ENCODE measurements at regions not wholly inside any gene's neighbourhood (a gene's known extent, or its start where the extent isn't known, plus 50 kb on each side); places are given as distances from the start of the nearest gene placed in this dataset.

GRCh38 chr4:108370291-108371141, 201.8 kb upstream of the LEF1 start:
- H3K36me3 ChIP-seq (ENCODE audit: control insufficient read depth in 4 of 4, insufficient read depth in 4 of 4, low read length in 4 of 4): no peaks in the 10 kb centered on the region
- no peak for DNase-seq
- ATAC-seq (ENCODE audit: insufficient read depth, low FRiP score): no peak

GRCh38 chr4:108369035-108369655, 200.4 kb upstream of the LEF1 start:
- TF ChIP-seq, protein P1, sequence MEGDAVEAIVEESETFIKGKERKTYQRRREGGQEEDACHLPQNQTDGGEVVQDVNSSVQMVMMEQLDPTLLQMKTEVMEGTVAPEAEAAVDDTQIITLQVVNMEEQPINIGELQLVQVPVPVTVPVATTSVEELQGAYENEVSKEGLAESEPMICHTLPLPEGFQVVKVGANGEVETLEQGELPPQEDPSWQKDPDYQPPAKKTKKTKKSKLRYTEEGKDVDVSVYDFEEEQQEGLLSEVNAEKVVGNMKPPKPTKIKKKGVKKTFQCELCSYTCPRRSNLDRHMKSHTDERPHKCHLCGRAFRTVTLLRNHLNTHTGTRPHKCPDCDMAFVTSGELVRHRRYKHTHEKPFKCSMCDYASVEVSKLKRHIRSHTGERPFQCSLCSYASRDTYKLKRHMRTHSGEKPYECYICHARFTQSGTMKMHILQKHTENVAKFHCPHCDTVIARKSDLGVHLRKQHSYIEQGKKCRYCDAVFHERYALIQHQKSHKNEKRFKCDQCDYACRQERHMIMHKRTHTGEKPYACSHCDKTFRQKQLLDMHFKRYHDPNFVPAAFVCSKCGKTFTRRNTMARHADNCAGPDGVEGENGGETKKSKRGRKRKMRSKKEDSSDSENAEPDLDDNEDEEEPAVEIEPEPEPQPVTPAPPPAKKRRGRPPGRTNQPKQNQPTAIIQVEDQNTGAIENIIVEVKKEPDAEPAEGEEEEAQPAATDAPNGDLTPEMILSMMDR (IDR thresholded peaks at IDR 0.05; ENCODE audit: control extremely low read depth, extremely low read depth): no peak
- H3K4me3 ChIP-seq: no peak overlapping the region
- no peaks in the 10 kb centered on the region for H3K4me1 ChIP-seq (ENCODE audit: control insufficient read depth in 5 of 5, insufficient read depth in 5 of 5, low read length in 5 of 5)
- H3K36me3 ChIP-seq (ENCODE audit: control insufficient read depth in 4 of 4, insufficient read depth in 4 of 4, low read length in 4 of 4): no peaks in the 10 kb centered on the region
- no peak for ATAC-seq (ENCODE audit: insufficient read depth, low FRiP score)
- H3K9ac ChIP-seq (ENCODE audit: insufficient read depth in 1 of 2, low read length in 2 of 2): no peak overlapping the region
- H3K27ac ChIP-seq (ENCODE audit: low read depth in 1 of 2, low read length in 1 of 2): no peak overlapping the region
- no peak for DNase-seq
- WGBS, 2 donors: 84 to 90% methylated on average over 5 of the region's 5 CpGs
- no peaks in the 10 kb centered on the region for H3K9me3 ChIP-seq (ENCODE audit: control insufficient read depth in 4 of 4, insufficient read depth in 3 of 4, low read length in 3 of 4)
- no peaks in the 10 kb centered on the region for H3K27me3 ChIP-seq (ENCODE audit: control insufficient read depth in 3 of 3, insufficient read depth in 3 of 3, low read length in 2 of 3)

More at GRCh38 chr4:108370291-108371141, 201.8 kb upstream of the LEF1 start:
- no peaks in the 10 kb centered on the region for H3K9me3 ChIP-seq (ENCODE audit: control insufficient read depth in 4 of 4, insufficient read depth in 3 of 4, low read length in 3 of 4)
- TF ChIP-seq, protein P1 (IDR thresholded peaks at IDR 0.05; ENCODE audit: control extremely low read depth, extremely low read depth): no peak
- no peak overlapping the region for H3K9ac ChIP-seq (ENCODE audit: insufficient read depth in 1 of 2, low read length in 2 of 2)
- no peaks in the 10 kb centered on the region for H3K4me1 ChIP-seq (ENCODE audit: control insufficient read depth in 5 of 5, insufficient read depth in 5 of 5, low read length in 5 of 5)
- H3K4me3 ChIP-seq: no peak overlapping the region
- 66 to 81% methylated on average over 21 of the region's 21 CpGs for WGBS, 2 donors
- no peaks in the 10 kb centered on the region for H3K27me3 ChIP-seq (ENCODE audit: control insufficient read depth in 3 of 3, insufficient read depth in 3 of 3, low read length in 2 of 3)
- H3K27ac ChIP-seq (ENCODE audit: low read depth in 1 of 2, low read length in 1 of 2): no peak overlapping the region

GRCh38 chr4:108367751-108368150, 199.0 kb upstream of the LEF1 start:
- H3K36me3 ChIP-seq (ENCODE audit: control insufficient read depth in 4 of 4, insufficient read depth in 4 of 4, low read length in 4 of 4): no peaks in the 10 kb centered on the region
- no peak for ATAC-seq (ENCODE audit: insufficient read depth, low FRiP score)
- H3K4me3 ChIP-seq: no peak overlapping the region
- H3K27ac ChIP-seq (ENCODE audit: low read depth in 1 of 2, low read length in 1 of 2): no peak overlapping the region
- TF ChIP-seq, protein P1 (IDR thresholded peaks at IDR 0.05; ENCODE audit: control extremely low read depth, extremely low read depth): no peak
- no peak overlapping the region for H3K9ac ChIP-seq (ENCODE audit: insufficient read depth in 1 of 2, low read length in 2 of 2)
- 85 to 87% methylated on average over 2 of the region's 2 CpGs for WGBS, 2 donors
- no peaks in the 10 kb centered on the region for H3K27me3 ChIP-seq (ENCODE audit: control insufficient read depth in 3 of 3, insufficient read depth in 3 of 3, low read length in 2 of 3)
- DNase-seq: no peak
- no peaks in the 10 kb centered on the region for H3K9me3 ChIP-seq (ENCODE audit: control insufficient read depth in 4 of 4, insufficient read depth in 3 of 4, low read length in 3 of 4)
- H3K4me1 ChIP-seq (ENCODE audit: control insufficient read depth in 5 of 5, insufficient read depth in 5 of 5, low read length in 5 of 5): no peaks in the 10 kb centered on the region
